Neural cell (in vitro differentiated cells): ENCODE measurements at regions not wholly inside any gene's neighbourhood (a gene's known extent, or its start where the extent isn't known, plus 50 kb on each side); places are given as distances from the start of the nearest gene placed in this dataset.

Experiments
- H2AFZ ChIP-seq: fragments of 200-600, 300-800 bp; sonication (generic), shearing (Covaris generic); 2 replicates; pipeline ENCODE4 v1.6.0; 2014; ENCODE audit warnings: low read depth, mild to moderate bottlenecking, antibody characterized with exemption, low read length, moderate library complexity
- H3F3A ChIP-seq: fragments of 200-600 bp; shearing (Covaris generic); 2 replicates; pipeline ENCODE4 v1.6.1; 2016; ENCODE audit warnings: mild to moderate bottlenecking, moderate library complexity, mixed read lengths, antibody characterized with exemption, low read length; ENCODE audit not compliant: insufficient read depth, poor library complexity, severe bottlenecking
- H3K27ac ChIP-seq: fragments of 200-600, 300-800 bp; sonication (generic), shearing (Covaris generic); 2 replicates; pipeline ENCODE4 v1.5.1; 2014; ENCODE audit warnings: mild to moderate bottlenecking, low read length, moderate library complexity
- H3K27me3 ChIP-seq: fragments of 300-800, 200-600 bp; sonication (generic), shearing (Covaris generic); 2 replicates; pipeline ENCODE4 v1.6.0; 2014; ENCODE audit warnings: mild to moderate bottlenecking, low read depth, low read length, moderate library complexity; ENCODE audit not compliant: insufficient read depth
- H3K36me3 ChIP-seq: fragments of 300-800, 200-600 bp; sonication (generic), shearing (Covaris generic); 2 replicates; pipeline ENCODE4 v1.5.1; 2014; ENCODE audit warnings: mild to moderate bottlenecking, antibody characterized with exemption, low read length, moderate library complexity; ENCODE audit not compliant: insufficient read depth
- H3K4me2 ChIP-seq: fragments of 300-800, 200-600 bp; sonication (generic), shearing (Covaris generic); 2 replicates; pipeline ENCODE4 v1.6.0; 2014; ENCODE audit warnings: mild to moderate bottlenecking, low read length
- H3K4me3 ChIP-seq: fragments of 300-800, 200-600 bp; sonication (generic), shearing (Covaris generic); 2 replicates; pipeline ENCODE4 v1.5.1; 2014; ENCODE audit warnings: mild to moderate bottlenecking, low read length, moderate library complexity
- H3K79me2 ChIP-seq: fragments of 200-600 bp; shearing (Covaris generic); replicated peaks from 2 replicates; pipeline ENCODE4 v1.6.0; 2014; ENCODE audit warnings: mild to moderate bottlenecking, low read length, moderate library complexity; ENCODE audit not compliant: insufficient read depth
- H3K9ac ChIP-seq: fragments of 300-800, 200-600 bp; sonication (generic), shearing (Covaris generic); 2 replicates; pipeline ENCODE4 v1.6.1; 2016; ENCODE audit warnings: mild to moderate bottlenecking, low read length, mixed read lengths
- H3K9me2 ChIP-seq: fragments of 200-600 bp; shearing (Covaris generic); 2 replicates; pipeline ENCODE4 v1.6.1; 2016; ENCODE audit warnings: mild to moderate bottlenecking, low read length, mixed read lengths; ENCODE audit not compliant: insufficient read depth
- H3K9me3 ChIP-seq: fragments of 200-600, 300-800 bp; sonication (generic), shearing (Covaris generic); 2 replicates; pipeline ENCODE4 v1.6.1; 2016; ENCODE audit warnings: mild to moderate bottlenecking, mixed run types, low read length, moderate library complexity, mixed read lengths
- H4K20me1 ChIP-seq: fragments of 200-600 bp; shearing (Covaris generic); 2 replicates; pipeline ENCODE4 v1.6.1; 2016; ENCODE audit warnings: mild to moderate bottlenecking, mixed run types; ENCODE audit not compliant: insufficient read depth
- EP300 ChIP-seq: fragments of 450-650 bp; conservative IDR thresholded peaks from 2 replicates; pipeline ENCODE4 v1.6.1; 2014; ENCODE audit warnings: antibody characterized with exemption, mild to moderate bottlenecking, moderate library complexity; ENCODE audit not compliant: poor library complexity, severe bottlenecking
- EZH2 ChIP-seq: fragments of 200-600, 300-800 bp; shearing (Covaris generic), sonication (generic); IDR thresholded peaks from 2 replicates; pipeline ENCODE4 v1.6.1; 2014; ENCODE audit warnings: antibody characterized with exemption, low read length, borderline replicate concordance, mild to moderate bottlenecking; ENCODE audit not compliant: insufficient read depth, poor library complexity, severe bottlenecking
- MXI1 ChIP-seq: fragments of 450-650 bp; conservative IDR thresholded peaks from 2 replicates; pipeline ENCODE4 v1.6.1; 2014; ENCODE audit warnings: antibody characterized with exemption, mild to moderate bottlenecking; ENCODE audit not compliant: poor library complexity, severe bottlenecking
- POLR2AphosphoS5 ChIP-seq: IDR thresholded peaks from 2 replicates; pipeline ENCODE4 v1.6.1; 2012
- RAD21 ChIP-seq: fragments of 450-650 bp; conservative IDR thresholded peaks from 2 replicates; pipeline ENCODE4 v1.6.1; 2014; ENCODE audit warnings: antibody characterized with exemption, mild to moderate bottlenecking, moderate library complexity
- SMC3 ChIP-seq: fragments of 450-650 bp; conservative IDR thresholded peaks from 2 replicates; pipeline ENCODE4 v1.6.1; 2014; ENCODE audit warnings: antibody characterized with exemption, mild to moderate bottlenecking, moderate library complexity; ENCODE audit not compliant: poor library complexity
- TAF1 ChIP-seq: IDR thresholded peaks from 2 replicates; pipeline ENCODE4 v1.6.1; 2012; ENCODE audit warnings: low read depth
- TF ChIP-seq, protein P1 (sequence below): IDR thresholded peaks from 2 replicates; pipeline ENCODE4 v1.6.1; 2012; ENCODE audit warnings: borderline replicate concordance
- TF ChIP-seq, protein P2 (sequence below): fragments of 450-650 bp; IDR thresholded peaks from 2 replicates; pipeline ENCODE4 v1.5.1; 2014; ENCODE audit warnings: antibody characterized with exemption, mild to moderate bottlenecking, moderate library complexity; ENCODE audit not compliant: poor library complexity, severe bottlenecking

DNA sequence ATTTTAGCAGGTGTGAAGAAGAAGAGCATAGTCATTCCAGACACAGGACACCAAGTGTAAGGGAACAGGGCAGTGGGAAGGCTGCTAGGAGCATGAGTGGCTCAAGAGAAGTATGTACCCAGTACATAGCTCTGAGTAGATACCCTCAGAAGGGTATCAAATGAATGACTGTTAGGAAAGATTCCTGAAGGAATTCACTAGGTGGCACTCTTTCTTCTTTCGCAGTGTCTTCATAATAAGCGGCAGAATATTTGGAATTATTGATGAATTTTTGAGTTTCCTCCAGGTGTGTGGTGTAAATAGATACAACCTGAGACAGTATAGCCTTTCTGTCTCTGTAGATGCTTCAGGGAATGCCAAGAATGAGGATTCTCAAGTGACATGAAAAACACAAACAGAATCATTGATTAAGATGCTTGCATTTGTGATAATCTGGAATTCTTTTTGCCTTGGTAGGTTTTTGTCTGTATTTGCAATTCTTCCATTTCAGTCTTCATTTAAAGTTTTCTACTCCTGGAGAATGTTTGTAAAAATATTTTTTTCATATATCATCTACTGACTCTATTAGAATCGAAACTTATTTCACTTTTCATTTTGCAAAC, 264.3 kb upstream of the RIMS1 start:
- Histone ChIP-seq H3K9me2 (no peaks in the 10 kb centered on the region), H4K20me1 (no peaks in the 10 kb centered on the region), H3F3A (no peaks in the 10 kb centered on the region), H3K27ac (no peak overlapping the region), H2AFZ (no peak overlapping the region), H3K4me3 (no peak overlapping the region), H3K27me3 (no peaks in the 10 kb centered on the region), H3K4me2 (no peak overlapping the region), H3K9me3 (no peaks in the 10 kb centered on the region), H3K36me3 (no peaks in the 10 kb centered on the region), H3K79me2 (no peaks in the 10 kb centered on the region), H3K9ac (no peak overlapping the region)
- TF ChIP-seq MXI1 (no peak), RAD21 (peak; percentile 66), EZH2 (no peak), TAF1 (no peak), SMC3 (peak; percentile 70), EP300 (no peak)
- TF ChIP-seq, protein P1, sequence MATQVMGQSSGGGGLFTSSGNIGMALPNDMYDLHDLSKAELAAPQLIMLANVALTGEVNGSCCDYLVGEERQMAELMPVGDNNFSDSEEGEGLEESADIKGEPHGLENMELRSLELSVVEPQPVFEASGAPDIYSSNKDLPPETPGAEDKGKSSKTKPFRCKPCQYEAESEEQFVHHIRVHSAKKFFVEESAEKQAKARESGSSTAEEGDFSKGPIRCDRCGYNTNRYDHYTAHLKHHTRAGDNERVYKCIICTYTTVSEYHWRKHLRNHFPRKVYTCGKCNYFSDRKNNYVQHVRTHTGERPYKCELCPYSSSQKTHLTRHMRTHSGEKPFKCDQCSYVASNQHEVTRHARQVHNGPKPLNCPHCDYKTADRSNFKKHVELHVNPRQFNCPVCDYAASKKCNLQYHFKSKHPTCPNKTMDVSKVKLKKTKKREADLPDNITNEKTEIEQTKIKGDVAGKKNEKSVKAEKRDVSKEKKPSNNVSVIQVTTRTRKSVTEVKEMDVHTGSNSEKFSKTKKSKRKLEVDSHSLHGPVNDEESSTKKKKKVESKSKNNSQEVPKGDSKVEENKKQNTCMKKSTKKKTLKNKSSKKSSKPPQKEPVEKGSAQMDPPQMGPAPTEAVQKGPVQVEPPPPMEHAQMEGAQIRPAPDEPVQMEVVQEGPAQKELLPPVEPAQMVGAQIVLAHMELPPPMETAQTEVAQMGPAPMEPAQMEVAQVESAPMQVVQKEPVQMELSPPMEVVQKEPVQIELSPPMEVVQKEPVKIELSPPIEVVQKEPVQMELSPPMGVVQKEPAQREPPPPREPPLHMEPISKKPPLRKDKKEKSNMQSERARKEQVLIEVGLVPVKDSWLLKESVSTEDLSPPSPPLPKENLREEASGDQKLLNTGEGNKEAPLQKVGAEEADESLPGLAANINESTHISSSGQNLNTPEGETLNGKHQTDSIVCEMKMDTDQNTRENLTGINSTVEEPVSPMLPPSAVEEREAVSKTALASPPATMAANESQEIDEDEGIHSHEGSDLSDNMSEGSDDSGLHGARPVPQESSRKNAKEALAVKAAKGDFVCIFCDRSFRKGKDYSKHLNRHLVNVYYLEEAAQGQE, result no peak
- TF ChIP-seq, protein P2, sequence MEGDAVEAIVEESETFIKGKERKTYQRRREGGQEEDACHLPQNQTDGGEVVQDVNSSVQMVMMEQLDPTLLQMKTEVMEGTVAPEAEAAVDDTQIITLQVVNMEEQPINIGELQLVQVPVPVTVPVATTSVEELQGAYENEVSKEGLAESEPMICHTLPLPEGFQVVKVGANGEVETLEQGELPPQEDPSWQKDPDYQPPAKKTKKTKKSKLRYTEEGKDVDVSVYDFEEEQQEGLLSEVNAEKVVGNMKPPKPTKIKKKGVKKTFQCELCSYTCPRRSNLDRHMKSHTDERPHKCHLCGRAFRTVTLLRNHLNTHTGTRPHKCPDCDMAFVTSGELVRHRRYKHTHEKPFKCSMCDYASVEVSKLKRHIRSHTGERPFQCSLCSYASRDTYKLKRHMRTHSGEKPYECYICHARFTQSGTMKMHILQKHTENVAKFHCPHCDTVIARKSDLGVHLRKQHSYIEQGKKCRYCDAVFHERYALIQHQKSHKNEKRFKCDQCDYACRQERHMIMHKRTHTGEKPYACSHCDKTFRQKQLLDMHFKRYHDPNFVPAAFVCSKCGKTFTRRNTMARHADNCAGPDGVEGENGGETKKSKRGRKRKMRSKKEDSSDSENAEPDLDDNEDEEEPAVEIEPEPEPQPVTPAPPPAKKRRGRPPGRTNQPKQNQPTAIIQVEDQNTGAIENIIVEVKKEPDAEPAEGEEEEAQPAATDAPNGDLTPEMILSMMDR, result peak; percentile 68

GRCh38 chr6:71642120-71642519, 244.2 kb upstream of the RIMS1 start:
- no peaks in the 10 kb centered on the region for H4K20me1 ChIP-seq
- no peaks in the 10 kb centered on the region for H3K9me3 ChIP-seq
- H3K9ac ChIP-seq, result no peak overlapping the region
- H3K9me2 ChIP-seq, result no peaks in the 10 kb centered on the region
- no peak overlapping the region for H3K4me3 ChIP-seq
- H3K36me3 ChIP-seq, result no peaks in the 10 kb centered on the region
- H3F3A ChIP-seq, result no peaks in the 10 kb centered on the region
- no peaks in the 10 kb centered on the region for H3K27me3 ChIP-seq
- H3K79me2 ChIP-seq, result no peaks in the 10 kb centered on the region
- H3K27ac ChIP-seq, result no peak overlapping the region
- no peak overlapping the region for H2AFZ ChIP-seq
- H3K4me2 ChIP-seq, result no peak overlapping the region
- TF ChIP-seq MXI1 (no peak), RAD21 (no peak), EZH2 (no peak), SMC3 (no peak), POLR2AphosphoS5 (no peak), TAF1 (no peak), EP300 (no peak)
- TF ChIP-seq, protein P2, result no peak
- TF ChIP-seq, protein P1, result no peak
